ENCODE measurements at regions not wholly inside any gene's neighbourhood (a gene's known extent, or its start where the extent isn't known, plus 50 kb on each side); places are given as distances from the start of the nearest gene placed in this dataset.

DNA sequence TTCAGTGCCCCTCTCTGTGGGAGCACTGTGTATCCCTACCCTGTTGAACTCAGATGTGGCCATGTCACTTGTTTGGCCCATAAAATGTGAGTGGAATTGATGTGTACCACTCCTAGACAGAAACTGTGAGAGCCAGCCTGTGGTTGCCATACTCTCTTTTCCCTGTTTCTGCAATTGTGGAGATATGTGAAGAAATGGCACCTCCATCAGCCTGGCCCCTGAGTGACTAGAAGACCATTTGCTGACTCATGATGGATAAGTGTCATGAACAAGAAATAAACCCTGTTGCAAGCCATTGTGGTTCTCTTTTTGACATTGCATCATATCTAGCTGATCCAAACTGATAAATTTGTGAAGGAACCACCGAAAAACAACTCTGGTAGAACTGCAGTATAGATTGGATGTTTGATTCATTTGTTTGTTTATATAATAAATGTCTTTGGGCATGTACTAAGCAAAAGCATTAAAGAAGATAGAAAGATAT lies 193.7 kb upstream of the FOXN2 start:
- TF ChIP-seq, protein P1, sequence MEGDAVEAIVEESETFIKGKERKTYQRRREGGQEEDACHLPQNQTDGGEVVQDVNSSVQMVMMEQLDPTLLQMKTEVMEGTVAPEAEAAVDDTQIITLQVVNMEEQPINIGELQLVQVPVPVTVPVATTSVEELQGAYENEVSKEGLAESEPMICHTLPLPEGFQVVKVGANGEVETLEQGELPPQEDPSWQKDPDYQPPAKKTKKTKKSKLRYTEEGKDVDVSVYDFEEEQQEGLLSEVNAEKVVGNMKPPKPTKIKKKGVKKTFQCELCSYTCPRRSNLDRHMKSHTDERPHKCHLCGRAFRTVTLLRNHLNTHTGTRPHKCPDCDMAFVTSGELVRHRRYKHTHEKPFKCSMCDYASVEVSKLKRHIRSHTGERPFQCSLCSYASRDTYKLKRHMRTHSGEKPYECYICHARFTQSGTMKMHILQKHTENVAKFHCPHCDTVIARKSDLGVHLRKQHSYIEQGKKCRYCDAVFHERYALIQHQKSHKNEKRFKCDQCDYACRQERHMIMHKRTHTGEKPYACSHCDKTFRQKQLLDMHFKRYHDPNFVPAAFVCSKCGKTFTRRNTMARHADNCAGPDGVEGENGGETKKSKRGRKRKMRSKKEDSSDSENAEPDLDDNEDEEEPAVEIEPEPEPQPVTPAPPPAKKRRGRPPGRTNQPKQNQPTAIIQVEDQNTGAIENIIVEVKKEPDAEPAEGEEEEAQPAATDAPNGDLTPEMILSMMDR (IDR thresholded peaks at IDR 0.05), result no peak
- no peak for TF ChIP-seq POLR2A (IDR thresholded peaks at IDR 0.05)

All from right lobe of liver (tissue), 4 donors.